Duodenal mucosa (tissue), 2 donors: ENCODE measurements at regions not wholly inside any gene's neighbourhood (a gene's known extent, or its start where the extent isn't known, plus 50 kb on each side); places are given as distances from the start of the nearest gene placed in this dataset.
"Not testable (repeated sequence)": the region's sequence is repeated elsewhere in the genome, so short reads cannot be mapped to it uniquely, and the experiment has no call there.

Source experiments
- H3K27ac ChIP-seq: one replicate; pipeline ENCODE4 v1.7.0; 2013; ENCODE audit warnings: low read depth, low read length
- H3K27me3 ChIP-seq, 2 donors: one replicate each; pipeline ENCODE4 v1.7.0; 2013; ENCODE audit warnings: low read length in 2 of 2, control low read depth in 1 of 2; ENCODE audit not compliant: insufficient read depth in 2 of 2, control insufficient read depth in 1 of 2
- H3K36me3 ChIP-seq, 2 donors: one replicate each; pipeline ENCODE4 v1.7.0; 2013; ENCODE audit warnings: low read length in 2 of 2, control low read depth in 1 of 2; ENCODE audit not compliant: insufficient read depth in 2 of 2, control insufficient read depth in 1 of 2
- H3K4me1 ChIP-seq, 2 donors: one replicate each; pipeline ENCODE4 v1.7.0; 2013; ENCODE audit warnings: low read length in 2 of 2, control low read depth in 1 of 2; ENCODE audit not compliant: insufficient read depth in 2 of 2, control insufficient read depth in 1 of 2
- H3K4me3 ChIP-seq, 2 donors: one replicate each; pipeline ENCODE4 v1.7.0; 2013; ENCODE audit warnings: low read length in 2 of 2, low read depth in 1 of 2
- H3K9ac ChIP-seq, 2 donors: one replicate each; pipeline ENCODE4 v1.7.0; 2013; ENCODE audit warnings: low read length in 2 of 2, low read depth in 1 of 2
- H3K9me3 ChIP-seq, 2 donors: one replicate each; pipeline ENCODE4 v1.7.0; 2013; ENCODE audit warnings: low read length in 2 of 2, control low read depth in 1 of 2; ENCODE audit not compliant: control insufficient read depth in 1 of 2

DNA sequence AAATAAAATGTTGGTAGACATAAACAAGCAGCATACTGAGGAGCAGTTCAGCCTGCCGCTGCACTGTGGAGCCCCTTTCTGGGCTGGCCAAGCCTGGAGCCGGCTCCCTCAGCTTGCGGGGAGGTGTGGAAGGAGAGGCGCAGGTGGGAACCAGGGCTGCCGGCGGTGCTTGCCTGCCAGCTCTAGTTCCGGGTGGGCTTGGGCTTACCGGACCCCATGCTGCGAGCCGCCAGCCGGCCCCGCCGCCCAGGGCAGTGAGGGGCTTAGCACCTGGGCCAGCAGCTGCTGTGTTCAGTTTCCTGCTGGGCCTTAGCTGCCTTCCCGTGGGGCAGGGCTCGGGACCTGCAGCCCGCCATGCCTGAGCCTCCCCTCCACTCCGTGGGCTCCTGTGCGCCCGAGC is 672.9 kb upstream of the POM121L12 start:
- Histone ChIP-seq H3K4me1 (no peaks in the 10 kb centered on the region), H3K4me3 (no peak overlapping the region), H3K9ac (no peak overlapping the region), H3K9me3 (no peaks in the 10 kb centered on the region), H3K27ac (no peak overlapping the region), H3K36me3 (no peaks in the 10 kb centered on the region), H3K27me3 (no peaks in the 10 kb centered on the region)

DNA sequence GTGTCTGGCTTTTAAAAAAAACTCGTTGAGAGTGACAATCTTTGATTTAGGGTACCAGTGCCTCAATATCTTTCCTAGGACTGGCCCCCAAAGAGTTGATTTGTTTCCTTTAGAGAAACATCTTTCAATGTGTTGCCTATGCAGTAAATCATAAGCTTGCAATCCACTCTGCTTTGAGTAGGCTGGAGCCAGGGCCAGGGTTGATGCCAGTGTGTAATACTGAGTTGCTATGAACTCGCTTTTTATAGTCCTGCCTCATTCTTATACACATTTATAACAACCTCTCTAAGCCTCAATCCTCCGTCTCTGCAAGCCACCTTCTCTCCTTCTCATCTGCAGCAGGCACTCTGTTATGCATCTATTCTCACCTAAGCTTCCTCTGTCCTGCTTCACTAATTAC is 674.9 kb upstream of the POM121L12 start:
- Histone ChIP-seq H3K4me1 (no peaks in the 10 kb centered on the region), H3K27me3 (no peaks in the 10 kb centered on the region), H3K36me3 (no peaks in the 10 kb centered on the region), H3K9me3 (no peaks in the 10 kb centered on the region), H3K9ac (no peak overlapping the region), H3K4me3 (no peak overlapping the region), H3K27ac (no peak overlapping the region)

DNA sequence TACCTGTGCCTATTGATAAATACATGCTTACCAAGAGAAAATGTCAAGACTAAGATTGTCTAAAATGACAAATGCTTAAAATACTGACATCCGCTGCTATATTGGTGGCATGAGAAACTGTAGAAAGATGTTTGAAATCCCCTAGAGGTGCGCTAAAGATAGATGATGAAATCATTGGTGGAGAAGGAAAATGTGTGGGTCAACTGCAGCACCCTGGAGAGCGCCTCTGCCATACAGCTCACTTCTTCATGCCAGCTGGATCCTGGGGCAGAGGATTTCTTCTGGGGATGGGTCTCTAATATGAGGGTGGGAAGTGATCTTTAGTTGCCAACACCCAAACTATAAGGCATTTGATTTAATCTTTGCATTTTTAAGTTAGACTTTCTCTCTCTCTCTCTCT is 680.4 kb upstream of the POM121L12 start:
- Histone ChIP-seq H3K4me3 (no peak overlapping the region), H3K36me3 (no peaks in the 10 kb centered on the region), H3K9ac (no peak overlapping the region), H3K4me1 (no peaks in the 10 kb centered on the region), H3K27me3 (no peaks in the 10 kb centered on the region), H3K9me3 (no peaks in the 10 kb centered on the region), H3K27ac (no peak overlapping the region)

DNA sequence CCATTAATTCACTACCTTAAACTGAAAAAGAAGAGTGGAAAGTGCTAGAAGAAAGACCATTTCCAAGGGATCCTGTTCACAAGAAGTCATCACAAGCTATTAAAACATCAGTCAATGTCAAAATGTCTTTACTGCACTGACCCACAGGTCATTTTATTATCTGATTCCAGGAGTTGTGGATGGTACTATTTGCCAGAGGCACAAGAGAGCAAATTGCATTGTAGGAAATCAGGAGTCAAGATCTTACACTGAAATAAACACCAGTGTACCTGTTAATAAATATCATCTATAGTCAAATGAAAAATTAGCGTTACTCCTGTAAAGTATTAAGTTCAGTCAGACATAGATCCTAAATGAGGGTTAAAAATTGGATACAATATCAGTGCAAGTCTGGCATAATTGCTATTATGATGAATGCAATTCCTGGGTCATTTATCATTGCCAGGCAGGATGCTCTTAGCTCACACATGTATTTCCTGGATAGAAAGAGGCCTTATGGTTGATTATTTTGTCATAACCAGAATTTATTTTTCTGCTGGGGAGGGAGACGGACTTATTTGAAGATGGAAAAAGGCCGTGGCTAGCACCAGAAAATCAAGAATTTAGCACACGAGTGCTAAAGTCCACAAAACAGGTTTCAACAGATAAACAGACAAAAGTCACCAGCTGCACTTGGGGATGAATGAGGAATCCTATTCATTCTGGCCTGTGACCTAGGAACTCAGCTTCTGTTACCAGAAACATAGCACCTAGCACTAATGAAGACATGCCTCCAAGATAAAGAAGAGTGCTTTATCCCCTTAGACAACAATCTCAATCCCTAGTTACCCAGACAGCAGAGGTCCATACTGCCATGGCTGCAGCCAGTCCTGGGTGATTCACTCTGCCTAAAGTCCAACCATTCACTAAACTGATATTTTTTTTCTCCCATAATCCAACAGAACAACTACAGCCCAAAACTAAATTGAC is 683.1 kb upstream of the POM121L12 start:
- Histone ChIP-seq H3K27ac (no peak overlapping the region), H3K9ac (no peak overlapping the region), H3K9me3 (no peaks in the 10 kb centered on the region), H3K4me1 (no peaks in the 10 kb centered on the region), H3K36me3 (no peaks in the 10 kb centered on the region), H3K4me3 (no peak overlapping the region), H3K27me3 (no peaks in the 10 kb centered on the region)

DNA sequence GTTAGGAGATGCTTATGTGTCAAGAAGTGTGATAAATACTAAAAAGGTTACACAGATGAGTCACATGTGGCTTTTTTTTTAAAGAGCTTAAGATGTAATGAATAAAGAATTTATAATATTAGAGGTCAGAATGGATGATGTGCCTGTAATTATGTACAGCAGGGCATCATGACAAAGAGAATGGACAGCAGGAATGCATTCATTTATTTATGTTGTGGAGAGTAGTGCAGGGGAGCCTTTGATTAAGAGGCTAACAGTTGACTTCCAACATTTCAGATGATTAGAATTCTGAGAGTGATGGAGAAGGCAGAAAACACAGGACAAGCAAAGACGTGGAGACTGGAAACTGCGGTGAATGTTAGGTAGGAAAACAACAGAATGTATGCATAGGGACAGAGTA is 691.4 kb upstream of the POM121L12 start:
- H3K4me1 ChIP-seq = no peaks in the 10 kb centered on the region
- no peaks in the 10 kb centered on the region for H3K9me3 ChIP-seq
- H3K27ac ChIP-seq = no peak overlapping the region
- H3K27me3 ChIP-seq = no peaks in the 10 kb centered on the region
- H3K4me3 ChIP-seq = no peak overlapping the region
- H3K36me3 ChIP-seq = no peaks in the 10 kb centered on the region
- no peak overlapping the region for H3K9ac ChIP-seq

DNA sequence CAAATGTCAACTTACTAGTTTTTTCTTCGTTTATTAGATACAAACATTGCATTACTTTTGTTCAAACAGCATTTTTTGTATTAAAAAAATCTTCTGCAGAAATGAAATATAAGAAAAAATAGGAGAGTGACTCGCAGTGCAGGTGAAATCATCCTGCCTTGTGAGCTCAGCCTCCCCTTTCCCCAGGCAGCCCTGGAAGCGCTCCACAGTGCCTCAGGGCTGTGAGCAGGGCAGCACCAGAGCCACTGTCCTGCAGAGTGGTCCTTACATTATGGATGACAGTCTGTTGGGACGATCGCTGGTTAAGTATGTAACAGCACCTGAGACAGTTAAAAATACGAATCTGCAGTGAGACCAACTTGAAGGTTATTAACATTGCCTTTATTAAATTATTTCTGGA is 695.4 kb upstream of the POM121L12 start:
- Histone ChIP-seq H3K36me3 (no peaks in the 10 kb centered on the region), H3K27me3 (no peaks in the 10 kb centered on the region), H3K9me3 (no peaks in the 10 kb centered on the region), H3K4me1 (no peaks in the 10 kb centered on the region), H3K9ac (no peak overlapping the region), H3K27ac (no peak overlapping the region), H3K4me3 (no peak overlapping the region)

DNA sequence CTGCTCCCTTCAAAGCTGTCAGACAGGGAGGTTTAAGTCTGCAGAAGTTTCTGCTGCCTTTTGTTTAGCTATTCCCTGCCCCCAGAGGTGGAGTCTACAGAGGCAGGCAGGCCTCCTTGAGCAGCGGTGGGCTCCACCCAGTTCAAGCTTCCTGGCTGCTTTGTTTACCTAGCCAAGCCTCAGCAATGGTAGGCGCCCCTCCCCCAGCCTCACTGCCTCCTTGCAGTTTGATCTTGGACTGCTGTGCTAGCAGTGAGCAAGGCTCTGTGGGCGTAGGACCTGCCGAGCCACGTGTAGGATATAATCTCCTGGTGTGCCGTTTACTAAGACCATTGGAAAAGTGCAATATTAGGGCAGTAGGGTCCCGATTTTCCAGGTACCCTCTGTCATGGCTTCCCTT is 707.1 kb upstream of the POM121L12 start:
- H3K9me3 ChIP-seq, H3K9ac ChIP-seq, H3K4me3 ChIP-seq, H3K36me3 ChIP-seq, H3K27ac ChIP-seq, H3K27me3 ChIP-seq, H3K4me1 ChIP-seq: not testable (repeated sequence)

DNA sequence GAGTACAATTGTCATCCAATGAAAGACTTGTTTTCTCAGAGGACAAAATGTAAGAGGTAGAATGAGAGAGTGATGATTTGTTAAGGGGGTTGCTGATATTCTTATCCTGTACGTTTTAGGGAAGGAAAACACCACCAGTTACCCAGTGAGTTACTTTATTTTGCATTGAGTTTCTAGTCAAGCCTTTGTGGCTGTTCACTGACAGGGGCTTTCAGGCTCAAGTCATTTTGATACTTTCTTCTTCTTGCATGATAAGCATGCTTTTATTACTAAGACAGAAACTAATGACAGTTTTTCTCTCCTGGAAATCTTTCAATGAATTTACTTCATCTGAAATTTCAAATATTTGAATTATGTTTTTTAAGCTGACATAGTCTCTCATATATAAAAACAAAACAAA is 710.2 kb upstream of the POM121L12 start:
- Histone ChIP-seq H3K9ac (no peak overlapping the region), H3K4me3 (no peak overlapping the region)

DNA sequence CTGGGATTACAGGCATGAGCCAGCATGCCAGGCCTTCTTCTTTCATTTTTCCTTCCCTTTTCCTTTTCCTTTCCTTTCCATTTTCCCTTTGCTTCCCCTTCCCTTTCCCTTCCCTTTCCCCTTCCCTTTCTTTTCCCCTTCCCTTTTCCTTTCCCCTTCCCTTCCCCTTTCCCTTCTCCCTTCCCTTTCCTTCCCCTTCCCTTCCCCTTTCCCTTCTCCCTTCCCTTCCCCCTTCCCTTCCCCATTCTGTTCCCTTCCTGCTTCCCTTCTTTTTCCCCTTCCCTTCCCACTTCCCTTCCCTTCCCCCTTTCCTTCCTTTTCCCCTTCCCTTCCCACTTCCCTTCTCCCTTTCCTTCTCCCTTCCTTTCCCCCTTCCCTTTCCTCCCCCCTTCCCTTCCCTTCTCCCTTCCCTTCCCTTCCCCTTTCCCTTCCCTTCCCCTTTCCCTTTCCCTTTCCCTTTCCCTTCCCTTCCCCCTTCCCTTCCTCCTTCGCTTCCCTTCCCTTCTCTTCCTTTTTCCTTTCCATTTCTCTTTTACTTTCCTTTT is 712.2 kb upstream of the POM121L12 start:
- H3K4me3 ChIP-seq = no peak overlapping the region
- H3K27me3 ChIP-seq = no peaks in the 10 kb centered on the region
- H3K36me3 ChIP-seq = no peaks in the 10 kb centered on the region
- peaks cover 0 to 7% of the 10 kb centered on the region in 2 donors for H3K4me1 ChIP-seq
- no peak overlapping the region for H3K27ac ChIP-seq
- peaks cover 0 to 2% of the 10 kb centered on the region in 2 donors for H3K9me3 ChIP-seq
- no peak overlapping the region for H3K9ac ChIP-seq

More for the DNA sequence above, 710.2 kb upstream of the POM121L12 start:
- no peak overlapping the region for H3K27ac ChIP-seq
- H3K9me3 ChIP-seq = peaks cover 0 to 2% of the 10 kb centered on the region in 2 donors
- H3K4me1 ChIP-seq = no peaks in the 10 kb centered on the region
- no peaks in the 10 kb centered on the region for H3K36me3 ChIP-seq
- H3K27me3 ChIP-seq = no peaks in the 10 kb centered on the region

DNA sequence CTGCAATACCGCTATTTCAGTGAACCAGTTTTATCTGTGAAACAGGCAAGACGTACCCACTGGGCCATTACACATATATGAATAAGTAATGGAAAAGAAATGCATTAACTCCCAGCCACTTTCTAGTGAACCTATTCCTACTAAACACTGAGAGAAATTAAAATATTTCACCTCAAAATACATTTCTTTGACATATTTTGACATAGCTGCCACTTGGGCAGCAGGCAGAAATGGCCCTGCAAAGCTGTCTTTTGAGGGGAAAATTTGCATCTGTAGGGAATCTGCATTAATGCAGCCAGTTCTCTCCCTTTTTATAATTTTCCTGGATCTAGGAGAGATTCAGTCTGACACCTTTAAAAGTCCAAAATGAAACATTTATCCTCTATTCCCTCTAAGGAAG is 714.8 kb upstream of the POM121L12 start:
- Histone ChIP-seq H3K27me3 (no peaks in the 10 kb centered on the region), H3K4me1 (peaks cover 0 to 16% of the 10 kb centered on the region in 2 donors)

More for the DNA sequence above, 714.8 kb upstream of the POM121L12 start:
- Histone ChIP-seq H3K4me3 (no peak overlapping the region), H3K36me3 (no peaks in the 10 kb centered on the region), H3K27ac (no peak overlapping the region), H3K9me3 (no peaks in the 10 kb centered on the region), H3K9ac (no peak overlapping the region)
